GM12872 (cell line): ENCODE measurements at regions not wholly inside any gene's neighbourhood (a gene's known extent, or its start where the extent isn't known, plus 50 kb on each side); places are given as distances from the start of the nearest gene placed in this dataset.

Experiments used
- CTCF ChIP-seq: IDR thresholded peaks from 3 replicates; pipeline ENCODE4 v1.5.1; 2011; ENCODE audit warnings: low read depth, mild to moderate bottlenecking, low read length, moderate library complexity; ENCODE audit not compliant: insufficient read depth

GRCh38 chr21:43352568-43353281 lies 74.2 kb downstream of the SIK1 start:
- no peak for TF ChIP-seq CTCF

GRCh38 chr21:43352154-43352537 lies 74.8 kb downstream of the SIK1 start:
- TF ChIP-seq CTCF: no peak

GRCh38 chr21:43351501-43352153 lies 75.3 kb downstream of the SIK1 start:
- no peak for TF ChIP-seq CTCF

- no peak for TF ChIP-seq CTCF
Measured at GRCh38 chr21:43349644-43350043, 77.3 kb downstream of the SIK1 start.

- no peak for TF ChIP-seq CTCF
Measured at GRCh38 chr21:43348801-43349261, 78.1 kb downstream of the SIK1 start.

GRCh38 chr21:43348170-43348766 lies 78.7 kb downstream of the SIK1 start:
- no peak for TF ChIP-seq CTCF

GRCh38 chr21:43347461-43348169 lies 79.3 kb downstream of the SIK1 start:
- no peak for TF ChIP-seq CTCF
